ENCODE measurements at regions not wholly inside any gene's neighbourhood (a gene's known extent, or its start where the extent isn't known, plus 50 kb on each side); places are given as distances from the start of the nearest gene placed in this dataset.

GRCh38 chr2:215831296-215831913, 181.9 kb downstream of the MREG start (continued):
- TF ChIP-seq ZBTB40 (IDR thresholded peaks at IDR 0.05) (no peak), ZBTB40 (CRISPR knock-in tag; IDR thresholded peaks at IDR 0.05) (no peak), TAF1 (CRISPR knock-in tag; IDR thresholded peaks at IDR 0.05) (peak; percentile 43; the same call in 1 of the 2 replicates), ZNF770 (CRISPR knock-in tag; IDR thresholded peaks at IDR 0.05) (0 out of 2 replicates have a peak, but pooled peaks have one; percentile 33), MLLT10 (CRISPR knock-in tag; IDR thresholded peaks at IDR 0.05) (no peak), SALL2 (CRISPR knock-in tag; IDR thresholded peaks at IDR 0.05) (no peak), KLF6 (CRISPR knock-in tag; IDR thresholded peaks at IDR 0.05) (no peak), DPF2 (CRISPR knock-in tag; IDR thresholded peaks at IDR 0.05; ENCODE audit: borderline replicate concordance, low read depth) (no peak), NFKBIZ (CRISPR knock-in tag; IDR thresholded peaks at IDR 0.05) (no peak), ARNTL (CRISPR knock-in tag; IDR thresholded peaks at IDR 0.05) (no peak), TFAP4 (IDR thresholded peaks at IDR 0.05; ENCODE audit: borderline replicate concordance, low read depth) (no peak), MAFK (conservative IDR thresholded peaks at IDR 0.05 in 1 of 2, IDR thresholded peaks at IDR 0.05 in 1 of 2; ENCODE audit: low read length in 2 of 2) (no peak), ZNF180 (CRISPR knock-in tag; IDR thresholded peaks at IDR 0.05; ENCODE audit: borderline replicate concordance, low read depth) (no peak), TBL1XR1 (IDR thresholded peaks at IDR 0.05; ENCODE audit: borderline replicate concordance, low read length, partially characterized antibody) (no peak), MXD1 (CRISPR knock-in tag; IDR thresholded peaks at IDR 0.05) (no peak), KLF16 (CRISPR knock-in tag; IDR thresholded peaks at IDR 0.05) (peak in 1 of 2 experiments; percentile 66; a peak in 1 of 4 replicates), ZNF746 (CRISPR knock-in tag; IDR thresholded peaks at IDR 0.05) (no peak), SRSF4 (IDR thresholded peaks at IDR 0.05; ENCODE audit: low read depth, low read length, poor library complexity, severe bottlenecking) (no peak)

Measured in HepG2 (cell line).